ENCODE measurements at regions not wholly inside any gene's neighbourhood (a gene's known extent, or its start where the extent isn't known, plus 50 kb on each side); places are given as distances from the start of the nearest gene placed in this dataset.
"Not testable (repeated sequence)": the region's sequence is repeated elsewhere in the genome, so short reads cannot be mapped to it uniquely, and the experiment has no call there.

DNA sequence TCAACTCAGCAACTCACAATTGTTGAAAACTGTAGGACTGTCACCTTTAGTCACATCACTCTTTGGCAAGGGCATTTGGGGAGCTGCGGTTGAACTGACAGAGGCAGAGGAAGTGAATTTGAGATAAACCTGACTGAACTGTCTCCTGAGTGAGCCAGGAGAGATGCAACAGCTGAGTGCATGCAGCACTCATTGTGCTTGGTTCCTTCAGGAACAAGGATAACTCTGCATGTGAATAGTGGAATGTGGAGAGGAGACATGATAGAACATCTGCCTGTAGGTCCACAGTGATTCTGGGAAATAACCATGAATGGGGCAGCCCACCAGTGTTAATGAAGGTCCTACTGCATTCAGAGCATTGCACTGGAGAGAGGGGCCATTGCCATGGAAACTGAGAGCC lies 494.7 kb downstream of the STK39 start:
- no peaks in the 10 kb centered on the region for H3K9me3 Mint-ChIP-seq
- DNase-seq, result no peak
- H3K27me3 Mint-ChIP-seq, result peaks cover 10% of the 10 kb centered on the region
- ChIA-PET CTCF (no interaction called here), POLR2A (interaction anchor here (0.6 kb wide), 1 partner anchor 957 kb away, joined by 3 read pairs; no protein-coding TSS in a partner anchor)
- intact Hi-C loops (cut with micrococcal nuclease), result no loop called here
- no peaks in the 10 kb centered on the region for H3K4me1 Mint-ChIP-seq (ENCODE audit: low read depth)
- H3K27ac Mint-ChIP-seq, result no peak overlapping the region
- no peaks in the 10 kb centered on the region for H3K36me3 Mint-ChIP-seq
- H3K4me3 Mint-ChIP-seq, result no peak overlapping the region

DNA sequence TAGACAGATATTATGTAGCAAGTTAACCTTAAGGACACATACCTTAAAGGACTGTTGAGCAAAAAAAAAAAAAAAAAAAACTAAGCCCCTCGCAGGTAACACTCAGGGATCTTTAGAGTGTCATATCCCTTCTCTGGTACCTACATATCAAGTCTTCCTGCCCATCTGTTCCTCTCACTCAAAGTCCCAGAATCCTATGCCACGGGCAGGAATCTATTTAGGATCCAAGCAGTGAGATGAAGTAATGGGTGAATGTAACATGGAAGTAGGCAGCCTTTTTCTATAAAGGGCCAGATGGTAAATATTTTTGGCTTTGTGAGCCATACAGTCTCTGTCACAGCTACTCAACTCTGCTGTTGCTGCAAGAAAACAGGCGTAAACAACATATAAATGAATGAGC lies 496.7 kb downstream of the STK39 start:
- no peak overlapping the region for H3K27ac Mint-ChIP-seq
- no peaks in the 10 kb centered on the region for H3K4me1 Mint-ChIP-seq (ENCODE audit: low read depth)
- H3K4me3 Mint-ChIP-seq, result no peak overlapping the region
- no peaks in the 10 kb centered on the region for H3K36me3 Mint-ChIP-seq
- intact Hi-C loops (cut with micrococcal nuclease), result no loop called here
- CTCF ChIA-PET, result no interaction called here
- peaks cover 11% of the 10 kb centered on the region for H3K27me3 Mint-ChIP-seq
- H3K9me3 Mint-ChIP-seq, result no peaks in the 10 kb centered on the region
- DNase-seq, result no peak
- POLR2A ChIA-PET, result no interaction called here

DNA sequence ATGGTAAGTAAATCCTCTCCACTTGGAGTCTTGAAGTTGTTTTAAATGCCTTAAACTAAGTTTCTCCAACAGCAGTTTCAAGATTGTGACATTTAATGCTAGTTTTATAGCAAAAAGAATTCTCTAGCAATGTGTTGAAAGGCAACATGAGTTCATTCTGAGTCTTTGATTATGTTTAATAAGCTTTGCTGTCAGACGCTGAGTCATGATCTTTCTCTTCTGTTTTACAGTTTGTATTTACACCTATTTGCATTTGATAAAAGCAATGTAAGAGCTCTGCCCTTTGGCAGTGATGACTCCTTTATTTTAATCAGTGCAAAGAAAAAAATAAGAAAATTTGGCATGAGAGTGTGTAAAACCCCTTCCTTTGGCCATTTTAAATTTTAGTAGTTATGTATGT lies 497.7 kb downstream of the STK39 start:
- no peaks in the 10 kb centered on the region for H3K4me1 Mint-ChIP-seq (ENCODE audit: low read depth)
- ChIA-PET POLR2A (no interaction called here), CTCF (no interaction called here)
- H3K4me3 Mint-ChIP-seq, result no peak overlapping the region
- H3K9me3 Mint-ChIP-seq, result no peaks in the 10 kb centered on the region
- H3K36me3 Mint-ChIP-seq, result no peaks in the 10 kb centered on the region
- DNase-seq, result no peak
- H3K27me3 Mint-ChIP-seq, result peaks cover 13% of the 10 kb centered on the region
- H3K27ac Mint-ChIP-seq, result no peak overlapping the region
- intact Hi-C loops (cut with micrococcal nuclease), result no loop called here

DNA sequence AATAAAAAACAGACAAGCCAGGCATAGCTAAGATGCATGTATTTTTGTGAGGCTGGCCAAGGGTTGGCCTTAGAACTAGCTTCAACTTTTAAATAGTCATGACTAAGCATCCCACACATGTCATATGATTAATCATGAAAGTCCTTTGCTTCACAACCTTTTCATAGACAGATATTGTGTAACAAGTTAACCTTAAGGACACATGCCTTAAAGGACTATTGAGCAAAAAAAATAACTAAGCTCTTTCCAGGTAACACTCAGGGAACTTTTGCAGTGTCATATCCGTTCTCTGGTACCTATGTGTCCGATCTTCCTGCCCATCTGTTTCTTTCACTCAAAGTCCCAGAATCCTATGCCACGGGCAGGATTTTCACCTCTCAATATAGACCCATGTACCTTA lies 498.4 kb downstream of the STK39 start:
- no peak for DNase-seq
- intact Hi-C loops (cut with micrococcal nuclease), result no loop called here
- Mint-ChIP-seq H3K36me3 (no peaks in the 10 kb centered on the region), H3K4me3 (no peak overlapping the region), H3K9me3 (no peaks in the 10 kb centered on the region), H3K27me3 (peaks cover 13% of the 10 kb centered on the region), H3K4me1 (ENCODE audit: low read depth) (no peaks in the 10 kb centered on the region), H3K27ac (no peak overlapping the region)
- ChIA-PET POLR2A (no interaction called here), CTCF (no interaction called here)

DNA sequence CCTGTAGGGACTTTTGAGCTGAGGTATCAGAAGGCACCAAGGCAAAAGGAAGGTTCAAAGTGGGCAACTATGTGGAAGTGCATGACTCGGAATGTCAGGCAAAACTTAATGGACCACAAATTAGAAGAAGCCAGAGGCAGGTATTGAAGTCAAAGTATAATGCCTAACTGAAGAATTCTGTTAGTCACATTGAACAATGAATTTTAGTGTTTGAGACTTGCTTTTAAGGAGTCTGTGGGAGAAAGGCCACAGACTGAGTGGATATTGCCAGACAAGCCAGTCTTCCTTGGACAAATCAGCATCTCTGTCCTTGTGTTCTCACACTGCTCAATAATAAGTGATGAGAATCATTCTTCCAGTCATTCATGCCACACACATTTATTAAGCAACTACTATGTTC lies 498.9 kb downstream of the STK39 start:
- CTCF ChIA-PET, result no interaction called here
- H3K36me3 Mint-ChIP-seq, result no peaks in the 10 kb centered on the region

DNA sequence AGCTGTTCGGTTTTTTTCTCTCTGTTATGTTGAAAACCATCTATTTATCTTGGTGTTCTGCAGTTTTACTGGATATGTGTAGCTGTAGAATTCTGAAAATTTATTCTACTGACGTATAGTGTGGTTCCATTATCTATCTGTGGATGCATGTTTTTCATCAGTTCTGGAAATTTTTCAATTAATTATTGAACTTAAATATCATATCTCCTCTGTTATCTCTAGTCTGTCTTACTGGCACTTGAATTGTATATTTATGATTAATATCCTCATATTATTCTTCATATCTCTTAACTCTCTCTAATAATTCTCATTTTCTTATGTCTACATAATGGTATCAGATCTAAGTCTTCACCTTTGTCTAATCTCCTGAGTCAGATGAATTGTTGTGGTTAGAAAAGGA lies 501.7 kb downstream of the STK39 start:
- ChIA-PET POLR2A (interaction anchor here (0.6 kb wide), 1 partner anchor 841 kb away, joined by 3 read pairs; no protein-coding TSS in a partner anchor), CTCF (no interaction called here)
- peaks cover 8% of the 10 kb centered on the region for H3K27me3 Mint-ChIP-seq
- DNase-seq, result no peak
- no peaks in the 10 kb centered on the region for H3K36me3 Mint-ChIP-seq
- intact Hi-C loops (cut with micrococcal nuclease), result no loop called here
- H3K27ac Mint-ChIP-seq, result no peak overlapping the region
- no peak overlapping the region for H3K4me3 Mint-ChIP-seq
- H3K9me3 Mint-ChIP-seq, result no peaks in the 10 kb centered on the region
- no peaks in the 10 kb centered on the region for H3K4me1 Mint-ChIP-seq (ENCODE audit: low read depth)

More for the DNA sequence above, 498.9 kb downstream of the STK39 start:
- Mint-ChIP-seq H3K4me3 (no peak overlapping the region), H3K9me3 (no peaks in the 10 kb centered on the region), H3K27ac (no peak overlapping the region), H3K27me3 (peaks cover 13% of the 10 kb centered on the region), H3K4me1 (ENCODE audit: low read depth) (no peaks in the 10 kb centered on the region)
- no peak for DNase-seq
- intact Hi-C loops (cut with micrococcal nuclease), result no loop called here
- POLR2A ChIA-PET, result no interaction called here

DNA sequence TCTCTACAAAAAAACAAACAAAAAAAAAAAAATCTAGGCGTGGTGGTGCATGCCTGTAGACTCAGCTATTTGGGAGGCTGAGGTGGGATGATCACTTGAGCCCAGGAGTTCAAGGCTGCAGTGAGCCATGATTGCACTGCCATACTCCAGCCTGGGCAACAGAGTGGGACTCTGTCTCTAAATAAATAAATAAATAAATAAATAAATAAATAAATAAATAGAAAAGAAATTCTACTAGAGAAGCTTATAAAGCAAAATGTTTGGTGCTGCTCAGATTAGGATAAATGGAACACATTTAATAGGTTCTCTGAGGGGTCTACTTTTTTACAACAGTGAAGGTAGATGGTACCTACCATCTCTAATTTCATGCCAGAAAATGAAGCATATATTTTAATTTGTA lies 507.5 kb downstream of the STK39 start:
- intact Hi-C loops (cut with micrococcal nuclease); H3K36me3 Mint-ChIP-seq; H3K4me1 Mint-ChIP-seq (ENCODE audit: low read depth); CTCF ChIA-PET; H3K4me3 Mint-ChIP-seq; H3K27ac Mint-ChIP-seq; H3K27me3 Mint-ChIP-seq; POLR2A ChIA-PET; H3K9me3 Mint-ChIP-seq; DNase-seq: not testable (repeated sequence)

DNA sequence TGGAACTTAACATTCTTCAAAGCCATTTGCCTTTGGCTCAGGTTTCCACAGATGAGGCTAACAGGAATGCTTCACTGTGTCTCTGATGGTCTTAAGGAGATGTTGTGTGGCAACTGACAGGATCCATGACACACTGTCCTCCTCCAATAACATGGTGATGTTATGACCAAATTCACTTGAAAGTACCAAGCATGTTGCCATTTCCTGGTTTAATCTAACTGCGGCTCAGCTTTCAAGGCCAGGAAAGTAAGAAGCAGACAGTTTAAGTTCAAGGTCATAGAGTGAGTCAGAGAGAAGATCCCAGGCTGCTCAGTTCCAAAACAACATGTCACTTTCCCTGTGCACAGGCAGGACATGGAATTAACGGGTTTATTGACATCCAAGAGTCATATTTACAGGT lies 513.6 kb downstream of the STK39 start:
- Mint-ChIP-seq H3K27ac (no peak overlapping the region), H3K36me3 (no peaks in the 10 kb centered on the region), H3K9me3 (no peaks in the 10 kb centered on the region), H3K4me3 (no peak overlapping the region), H3K27me3 (no peaks in the 10 kb centered on the region), H3K4me1 (ENCODE audit: low read depth) (no peaks in the 10 kb centered on the region)
- ChIA-PET CTCF (no interaction called here), POLR2A (no interaction called here)
- no peak for DNase-seq
- intact Hi-C loops (cut with micrococcal nuclease), result no loop called here

DNA sequence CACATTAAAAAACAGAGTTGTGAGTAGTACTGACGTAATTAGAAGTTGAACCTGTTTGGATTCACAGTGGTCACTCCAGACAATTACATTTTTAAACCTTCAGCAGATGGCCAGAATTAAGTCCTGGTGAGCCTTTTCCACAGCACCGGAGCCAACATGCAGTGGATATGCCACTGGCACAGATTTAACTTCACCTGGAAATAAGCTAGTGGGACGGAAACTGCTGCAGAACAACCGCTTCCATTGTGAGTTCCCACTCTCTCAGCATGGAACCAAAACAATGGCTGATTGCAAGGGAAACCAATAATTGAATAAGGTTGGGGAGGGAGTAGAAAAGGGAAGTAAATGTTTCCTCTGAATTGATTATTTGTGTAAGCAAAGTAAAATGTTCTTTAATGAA lies 515.1 kb downstream of the STK39 start:
- no peaks in the 10 kb centered on the region for H3K9me3 Mint-ChIP-seq
- intact Hi-C loops (cut with micrococcal nuclease), result no loop called here
- no peak for DNase-seq
- H3K27me3 Mint-ChIP-seq, result no peaks in the 10 kb centered on the region
- ChIA-PET CTCF (no interaction called here), POLR2A (no interaction called here)
- H3K27ac Mint-ChIP-seq, result no peak overlapping the region
- no peaks in the 10 kb centered on the region for H3K4me1 Mint-ChIP-seq (ENCODE audit: low read depth)
- no peak overlapping the region for H3K4me3 Mint-ChIP-seq
- no peaks in the 10 kb centered on the region for H3K36me3 Mint-ChIP-seq

DNA sequence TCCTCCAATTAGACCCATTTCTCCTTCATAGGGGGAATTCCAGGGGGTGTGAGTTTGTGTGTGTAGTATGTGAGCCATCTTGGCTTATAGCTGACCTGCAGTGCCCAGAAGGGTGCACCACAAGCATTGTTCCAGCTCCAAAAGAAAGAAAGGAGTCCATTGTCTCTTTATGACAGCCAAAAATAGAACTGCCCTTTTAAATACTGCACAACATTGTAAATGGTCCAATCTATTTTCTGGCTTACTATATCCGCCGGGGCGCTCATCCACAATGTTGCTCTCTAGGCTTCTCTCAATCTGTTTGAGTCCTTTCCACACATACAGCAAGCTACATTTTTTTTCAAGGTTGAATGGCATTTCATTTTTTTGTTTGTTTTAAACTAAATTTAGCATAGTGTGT lies 517.5 kb downstream of the STK39 start:
- no peaks in the 10 kb centered on the region for H3K9me3 Mint-ChIP-seq
- H3K36me3 Mint-ChIP-seq, result no peaks in the 10 kb centered on the region
- H3K4me1 Mint-ChIP-seq (ENCODE audit: low read depth), result no peaks in the 10 kb centered on the region
- H3K27ac Mint-ChIP-seq, result no peak overlapping the region
- H3K4me3 Mint-ChIP-seq, result no peak overlapping the region
- ChIA-PET CTCF (interaction anchor here (1.4 kb wide), 1 partner anchor 389 kb away, joined by 4 read pairs; no protein-coding TSS in a partner anchor), POLR2A (no interaction called here)
- no peaks in the 10 kb centered on the region for H3K27me3 Mint-ChIP-seq
- no peak for DNase-seq
- intact Hi-C loops (cut with micrococcal nuclease), result no loop called here

DNA sequence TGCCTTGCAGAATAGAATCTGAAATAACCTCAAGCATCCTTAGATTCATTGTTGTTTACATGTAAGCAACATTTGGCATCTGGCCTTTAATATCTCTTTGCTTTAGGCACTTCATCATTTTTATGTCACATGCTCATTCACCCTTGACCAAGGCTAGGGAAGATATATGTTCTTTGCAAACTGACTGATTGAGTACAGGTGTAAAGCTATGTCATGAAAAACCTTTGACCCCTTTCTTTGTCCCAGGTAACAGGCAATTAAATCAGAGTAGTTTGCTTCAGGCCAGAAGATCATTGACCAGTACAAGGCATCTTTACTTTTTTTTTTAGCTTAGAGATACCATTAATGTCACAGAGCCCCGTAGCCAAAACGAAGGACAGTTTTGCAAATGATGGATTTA lies 520.6 kb downstream of the STK39 start:
- intact Hi-C loops (cut with micrococcal nuclease), result no loop called here
- no peaks in the 10 kb centered on the region for H3K36me3 Mint-ChIP-seq
- no peaks in the 10 kb centered on the region for H3K27me3 Mint-ChIP-seq
- ChIA-PET POLR2A (no interaction called here), CTCF (no interaction called here)
- no peaks in the 10 kb centered on the region for H3K4me1 Mint-ChIP-seq (ENCODE audit: low read depth)
- H3K27ac Mint-ChIP-seq, result no peak overlapping the region
- no peak overlapping the region for H3K4me3 Mint-ChIP-seq
- no peaks in the 10 kb centered on the region for H3K9me3 Mint-ChIP-seq
- DNase-seq, result no peak

DNA sequence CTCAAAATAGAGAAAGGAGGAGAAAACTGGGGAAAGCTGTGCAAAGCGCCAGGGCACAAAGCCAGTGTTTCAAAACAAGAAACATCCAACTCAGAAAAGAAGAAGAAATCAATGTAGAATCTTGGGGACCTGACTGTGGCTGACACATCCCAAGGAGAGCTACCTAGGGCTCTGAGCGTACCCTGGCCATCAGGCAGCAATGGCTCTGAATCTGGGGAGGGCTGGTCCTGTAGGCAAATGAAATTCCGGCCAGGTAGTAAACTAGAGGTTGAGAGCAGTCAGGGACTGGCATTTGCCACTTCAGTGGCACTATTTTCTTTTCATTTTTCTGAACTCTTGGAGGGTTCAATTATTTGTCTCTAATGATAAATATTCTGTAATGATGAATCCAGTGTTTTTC lies 525.8 kb downstream of the STK39 start:
- DNase-seq, result no peak
- H3K36me3 Mint-ChIP-seq, result no peaks in the 10 kb centered on the region
- no peaks in the 10 kb centered on the region for H3K4me1 Mint-ChIP-seq (ENCODE audit: low read depth)
- ChIA-PET CTCF (no interaction called here), POLR2A (no interaction called here)
- H3K27me3 Mint-ChIP-seq, result no peaks in the 10 kb centered on the region
- H3K4me3 Mint-ChIP-seq, result no peak overlapping the region
- intact Hi-C loops (cut with micrococcal nuclease), result no loop called here
- H3K27ac Mint-ChIP-seq, result no peak overlapping the region
- no peaks in the 10 kb centered on the region for H3K9me3 Mint-ChIP-seq

DNA sequence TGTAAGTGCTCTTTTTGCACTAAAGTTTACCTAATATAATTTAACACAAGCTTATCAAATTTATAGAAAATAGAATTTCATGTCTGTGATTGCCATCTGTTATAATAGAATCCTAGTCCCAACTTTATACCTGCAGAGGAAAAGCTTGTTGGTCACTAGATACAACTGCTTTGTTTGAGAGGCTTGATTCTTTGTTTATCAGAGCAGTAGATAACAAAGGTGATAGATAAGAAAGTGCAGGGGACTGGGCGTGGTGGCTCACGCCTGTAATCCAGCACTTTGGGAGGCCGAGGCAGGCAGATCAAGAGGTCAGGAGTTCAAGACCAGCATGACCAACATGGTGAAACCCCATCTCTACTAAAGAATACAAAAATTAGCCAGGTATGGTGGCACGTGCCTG lies 528.0 kb downstream of the STK39 start:
- DNase-seq, result no peak
- H3K27me3 Mint-ChIP-seq, result no peaks in the 10 kb centered on the region
- H3K9me3 Mint-ChIP-seq, result no peaks in the 10 kb centered on the region
- H3K36me3 Mint-ChIP-seq, result no peaks in the 10 kb centered on the region
- ChIA-PET CTCF (no interaction called here), POLR2A (no interaction called here)
- no peak overlapping the region for H3K27ac Mint-ChIP-seq
- no peak overlapping the region for H3K4me3 Mint-ChIP-seq
- intact Hi-C loops (cut with micrococcal nuclease), result no loop called here
- no peaks in the 10 kb centered on the region for H3K4me1 Mint-ChIP-seq (ENCODE audit: low read depth)

DNA sequence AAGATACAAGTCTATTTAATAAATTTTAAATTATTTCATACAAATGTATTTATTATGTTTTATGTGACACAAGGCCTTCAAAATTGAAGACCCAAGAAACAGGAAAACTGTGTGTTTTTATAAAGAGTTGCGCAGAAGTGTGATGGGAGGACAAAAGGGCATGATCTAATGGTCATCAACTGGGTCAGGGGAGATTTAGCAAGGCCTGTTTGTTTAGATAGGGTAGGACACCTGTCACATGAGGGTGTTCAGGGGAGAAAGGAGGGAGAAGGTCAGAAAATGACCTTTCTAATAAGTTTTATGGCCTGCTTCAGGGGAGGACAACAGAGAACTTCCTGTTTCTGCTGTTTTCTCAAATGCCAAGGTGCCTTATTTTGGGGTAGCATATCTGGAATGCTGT lies 528.8 kb downstream of the STK39 start:
- ChIA-PET POLR2A (no interaction called here), CTCF (no interaction called here)
- H3K9me3 Mint-ChIP-seq, result no peaks in the 10 kb centered on the region
- no peak overlapping the region for H3K4me3 Mint-ChIP-seq
- no peaks in the 10 kb centered on the region for H3K36me3 Mint-ChIP-seq
- no peak overlapping the region for H3K27ac Mint-ChIP-seq
- H3K27me3 Mint-ChIP-seq, result no peaks in the 10 kb centered on the region
- no peaks in the 10 kb centered on the region for H3K4me1 Mint-ChIP-seq (ENCODE audit: low read depth)
- intact Hi-C loops (cut with micrococcal nuclease), result no loop called here
- no peak for DNase-seq

Measured in activated CD4-positive, alpha-beta memory T cell treated with anti-CD3 and anti-CD28 coated beads for 36 hours (primary cell).